H1 (cell line): ENCODE measurements at regions not wholly inside any gene's neighbourhood (a gene's known extent, or its start where the extent isn't known, plus 50 kb on each side); places are given as distances from the start of the nearest gene placed in this dataset.

Experiments used
- CTCF ChIA-PET: fragments of 300-600 bp; sonication (Branson Sonifier 250); formaldehyde crosslinking; loops from one replicate; lab custom pipeline; 2021; ENCODE audit not compliant: partially characterized antibody; lab: Charles Lee
- POLR2A ChIA-PET: fragments of 300-600 bp; sonication (Branson Sonifier 250); formaldehyde crosslinking; loops from one replicate; lab custom pipeline; 2021; ENCODE audit warnings: inconsistent platforms; ENCODE audit not compliant: partially characterized antibody; lab: Charles Lee
- DNase-seq, 2 experiments: peaks; one replicate each; pipeline versions ENCODE4 v3.0.0 to v3.0.0-alpha.2; 2010 to 2022; ENCODE audit warnings: low spot score in 2 of 2, low read depth in 1 of 2, mixed read lengths in 1 of 2
- FAIRE-seq: peaks from 2 replicates; lab custom pipeline; 2011; peaks lifted over from hg19 to GRCh38; lab: Jason Lieb, UNC
- H2AFZ ChIP-seq: 2 replicates; pipeline ENCODE4 v1.8.1; 2012; ENCODE audit warnings: low read length, inconsistent platforms
- H2AK5ac ChIP-seq: 2 replicates; pipeline ENCODE4 v1.6.1; 2013; ENCODE audit warnings: low read depth, low read length
- H2BK120ac ChIP-seq: replicated peaks from 2 replicates; pipeline ENCODE3; 2013; ENCODE audit warnings: low read depth, low read length, inconsistent platforms
- H2BK12ac ChIP-seq: 2 replicates; pipeline ENCODE4 v1.6.1; 2013; ENCODE audit warnings: low read depth, low read length
- H2BK15ac ChIP-seq: 2 replicates; pipeline ENCODE4 v1.6.1; 2013; ENCODE audit warnings: low read length
- H2BK20ac ChIP-seq: 2 replicates; pipeline ENCODE4 v1.6.1; 2013; ENCODE audit warnings: low read length
- H2BK5ac ChIP-seq: 2 replicates; pipeline ENCODE4 v1.6.1; 2013; ENCODE audit warnings: low read depth, low read length
- H3K14ac ChIP-seq: 2 replicates; pipeline ENCODE4 v1.6.1; 2013; ENCODE audit warnings: inconsistent platforms; ENCODE audit not compliant: insufficient read length
- H3K18ac ChIP-seq: 2 replicates; pipeline ENCODE4 v1.6.1; 2013; ENCODE audit warnings: low read length; ENCODE audit errors: extremely low read depth
- H3K23ac ChIP-seq: 2 replicates; pipeline ENCODE4 v1.6.1; 2013; ENCODE audit warnings: inconsistent platforms; ENCODE audit not compliant: insufficient read length
- H3K23me2 ChIP-seq: 2 replicates; pipeline ENCODE4 v1.6.1; 2013; ENCODE audit warnings: low read depth, low read length
- H3K27ac ChIP-seq: 2 replicates; pipeline ENCODE4 v1.6.1; 2011; ENCODE audit warnings: low read depth, low read length, inconsistent platforms
- H3K27me3 ChIP-seq, 4 experiments: replicated peaks in 1 of 4; 1 replicate in 1 of 4; 2 replicates in 3 of 4; pipeline versions ENCODE4 v1.6.1 to v1.8.1; 2011 to 2013; ENCODE audit warnings: low read length in 3 of 4, mild to moderate bottlenecking in 3 of 4, inconsistent platforms in 2 of 4, mixed read lengths in 2 of 4, moderate library complexity in 1 of 4; ENCODE audit not compliant: control insufficient read depth in 3 of 4, insufficient read depth in 3 of 4; ENCODE audit errors: extremely low read depth in 1 of 4
- H3K36me3 ChIP-seq, 4 experiments: 2 replicates each; pipeline versions ENCODE4 v1.6.1 to v1.8.1; 2011 to 2013; ENCODE audit warnings: mild to moderate bottlenecking in 4 of 4, low read length in 3 of 4, moderate library complexity in 2 of 4, control low read depth in 1 of 4, inconsistent platforms in 1 of 4; ENCODE audit not compliant: insufficient read depth in 4 of 4, control insufficient read depth in 2 of 4
- H3K4ac ChIP-seq: replicated peaks from 2 replicates; pipeline ENCODE3; 2013; ENCODE audit warnings: low read length, low read depth, mixed read lengths, inconsistent platforms; ENCODE audit not compliant: insufficient read length
- H3K4me1 ChIP-seq, 4 experiments: replicated peaks in 1 of 4; 1 replicate in 1 of 4; 2 replicates in 3 of 4; pipeline versions ENCODE4 v1.6.1 to v1.8.1; 2011 to 2013; ENCODE audit warnings: low read length in 3 of 4, inconsistent platforms in 2 of 4, mixed read lengths in 1 of 4; ENCODE audit not compliant: insufficient read depth in 4 of 4, control insufficient read depth in 3 of 4
- H3K4me2 ChIP-seq, 2 experiments: 2 replicates each; pipeline versions ENCODE4 v1.6.1 to v1.8.1; 2011 to 2013; ENCODE audit warnings: low read depth in 2 of 2, low read length in 2 of 2, control low read depth in 1 of 2, inconsistent platforms in 1 of 2, mild to moderate bottlenecking in 1 of 2; ENCODE audit not compliant: insufficient read depth in 1 of 2
- H3K4me3 ChIP-seq, 4 experiments: fragments of 200-600, 300-600 bp in 1 of 4; sonication (generic), shearing (Covaris generic), sonication (Bioruptor Twin) in 1 of 4; 2 replicates each; pipeline versions ENCODE4 v1.5.1 to v1.8.1; 2011 to 2016; ENCODE audit warnings: low read length in 4 of 4, low read depth in 3 of 4, control low read depth in 2 of 4, inconsistent platforms in 2 of 4, mild to moderate bottlenecking in 2 of 4, mixed read lengths in 1 of 4, moderate library complexity in 1 of 4; ENCODE audit not compliant: insufficient read depth in 2 of 4; ENCODE audit errors: extremely low read depth in 1 of 4
- H3K56ac ChIP-seq: replicated peaks from 2 replicates; pipeline ENCODE3; 2013; ENCODE audit warnings: low read depth, mild to moderate bottlenecking, mixed read lengths, low read length, inconsistent platforms; ENCODE audit not compliant: insufficient read length
- H3K79me1 ChIP-seq: 2 replicates; pipeline ENCODE4 v1.6.1; 2013; ENCODE audit warnings: low read depth, low read length, control low read depth
- H3K79me2 ChIP-seq, 2 experiments: 2 replicates each; pipeline versions ENCODE4 v1.6.1 to v1.8.1; 2012 to 2013; ENCODE audit warnings: low read length in 2 of 2, mild to moderate bottlenecking in 2 of 2, inconsistent platforms in 1 of 2; ENCODE audit not compliant: insufficient read depth in 2 of 2, control insufficient read depth in 1 of 2
- H3K9ac ChIP-seq, 4 experiments: replicated peaks in 1 of 4; 1 replicate in 1 of 4; 2 replicates in 3 of 4; pipeline versions ENCODE4 v1.6.1 to v1.8.1; 2011 to 2013; ENCODE audit warnings: low read depth in 3 of 4, low read length in 3 of 4, control low read depth in 2 of 4, mild to moderate bottlenecking in 2 of 4, moderate library complexity in 2 of 4, inconsistent platforms in 1 of 4; ENCODE audit errors: extremely low read depth in 1 of 4
- H3K9me3 ChIP-seq, 2 experiments: 2 replicates each; pipeline versions ENCODE4 v1.6.1 to v1.8.1; 2012 to 2013; ENCODE audit warnings: mild to moderate bottlenecking in 2 of 2, moderate library complexity in 2 of 2, control low read depth in 1 of 2, inconsistent platforms in 1 of 2, low read depth in 1 of 2, low read length in 1 of 2, mixed read lengths in 1 of 2; ENCODE audit not compliant: insufficient read depth in 2 of 2
- H4K20me1 ChIP-seq, 2 experiments: replicated peaks in 1 of 2; 2 replicates each; pipeline versions ENCODE3 to v1.8.1; 2011 to 2013; ENCODE audit warnings: inconsistent platforms in 2 of 2, low read length in 2 of 2, mild to moderate bottlenecking in 1 of 2; ENCODE audit not compliant: insufficient read depth in 2 of 2, control insufficient read depth in 1 of 2
- H4K5ac ChIP-seq: 2 replicates; pipeline ENCODE4 v1.6.1; 2013; ENCODE audit warnings: low read length, low read depth, mixed read lengths, inconsistent platforms; ENCODE audit not compliant: insufficient read length
- H4K8ac ChIP-seq: 2 replicates; pipeline ENCODE4 v1.8.0; 2013; ENCODE audit warnings: mild to moderate bottlenecking, moderate library complexity, low read length, inconsistent platforms; ENCODE audit not compliant: insufficient read depth; ENCODE audit errors: extremely low read depth
- H4K91ac ChIP-seq: replicated peaks from 2 replicates; pipeline ENCODE3; 2013; ENCODE audit warnings: low read length, mixed read lengths, inconsistent platforms; ENCODE audit not compliant: insufficient read length
- BACH1 ChIP-seq: IDR thresholded peaks from 2 replicates; pipeline ENCODE4 v1.6.1; 2012; ENCODE audit warnings: low read length, improper control_type of control experiment
- CBX8 ChIP-seq: fragments of 300-800, 300-1000 bp; sonication (generic); IDR thresholded peaks from 2 replicates; pipeline ENCODE4 v1.7.1; 2016; ENCODE audit warnings: low read depth, low read length, borderline replicate concordance
- CEBPB ChIP-seq: IDR thresholded peaks from 2 replicates; pipeline ENCODE4 v1.6.1; 2012; ENCODE audit warnings: low read depth, low read length
- CHD2 ChIP-seq: IDR thresholded peaks from 2 replicates; pipeline ENCODE4 v1.6.1; 2012; ENCODE audit warnings: low read length, improper control_type of control experiment
- GTF2F1 ChIP-seq: IDR thresholded peaks from 2 replicates; pipeline ENCODE4 v1.6.1; 2012; ENCODE audit warnings: low read depth, low read length, improper control_type of control experiment, borderline replicate concordance
- POLR2A ChIP-seq, 2 experiments: IDR thresholded peaks; 1 replicate in 1 of 2; 2 replicates in 1 of 2; pipeline ENCODE4 v1.6.1; 2011; ENCODE audit warnings: low read depth in 2 of 2, low read length in 2 of 2, mild to moderate bottlenecking in 2 of 2; ENCODE audit errors: control extremely low read depth in 1 of 2
- SAP30 ChIP-seq: fragments of 300-600 bp; sonication (generic); IDR thresholded peaks from 2 replicates; pipeline ENCODE4 v1.7.1; 2012; ENCODE audit warnings: low read length, moderate library complexity, mild to moderate bottlenecking, inconsistent platforms; ENCODE audit not compliant: insufficient read depth, insufficient replicate concordance
- SIN3A ChIP-seq, 2 experiments: IDR thresholded peaks in 1 of 2; conservative IDR thresholded peaks in 1 of 2; 2 replicates each; pipeline ENCODE4 v1.6.1; 2011 to 2012; ENCODE audit warnings: low read length in 2 of 2, improper control_type of control experiment in 1 of 2, low read depth in 1 of 2, mild to moderate bottlenecking in 1 of 2
- YY1 ChIP-seq: IDR thresholded peaks from 2 replicates; pipeline ENCODE4 v1.6.1; 2011; ENCODE audit warnings: low read depth, mild to moderate bottlenecking, low read length
- ZNF274 ChIP-seq: IDR thresholded peaks from 2 replicates; pipeline ENCODE4 v1.7.0; 2012; ENCODE audit warnings: low read length, borderline replicate concordance; ENCODE audit errors: extremely low read depth
- WGBS, 2 experiments: shearing (Covaris generic) in 1 of 2; methylation state at CpG; one replicate each; pipeline versions ENCODE4 v1.1.6 to v1.1.7; 2013 to 2015; ENCODE audit warnings: low lambda C conversion rate in 2 of 2, mixed read lengths in 2 of 2, inconsistent platforms in 1 of 2, low coverage in 1 of 2, missing lambda C conversion rate in 1 of 2; ENCODE audit not compliant: insufficient replicate concordance in 2 of 2, insufficient coverage in 1 of 2, insufficient read length in 1 of 2; ENCODE audit errors: extremely low coverage in 1 of 2, missing lambda C conversion rate in 1 of 2; 5-methylcytosine and 5-hydroxymethylcytosine counted together
- TF ChIP-seq, protein P1 (sequence below): IDR thresholded peaks from 2 replicates; pipeline ENCODE4 v1.6.1; 2012; ENCODE audit warnings: inconsistent platforms
- TF ChIP-seq, protein P2 (sequence below): IDR thresholded peaks from 2 replicates; pipeline ENCODE4 v1.6.1; 2011; ENCODE audit warnings: low read depth, mild to moderate bottlenecking, low read length; ENCODE audit not compliant: insufficient read depth

DNA sequence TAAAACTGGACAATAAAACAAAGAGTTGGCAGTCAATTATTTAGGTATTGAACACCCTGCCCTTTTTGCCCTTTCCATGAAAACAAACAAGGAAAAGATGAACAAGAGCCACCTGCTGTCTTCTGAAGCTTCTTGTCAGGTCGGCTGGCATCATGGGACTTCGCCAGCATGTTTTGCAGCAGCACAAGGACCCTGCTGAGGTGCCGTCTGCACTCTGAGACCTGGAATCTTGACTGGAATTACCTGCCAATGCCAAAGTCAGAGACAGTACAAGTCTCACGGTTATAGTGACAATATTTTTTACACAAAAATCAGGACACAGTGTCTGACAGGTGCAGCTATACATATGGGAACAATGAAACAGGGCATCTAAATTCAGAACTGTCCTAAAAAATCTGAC lies 284.5 kb downstream of the GASK1B start:
- CTCF ChIA-PET = interaction anchor here (0.9 kb wide), 1 partner anchor 99 kb away, joined by 3 read pairs; no protein-coding TSS in a partner anchor
- 89% methylated on average over 4 of the region's 4 CpGs; no CpG with 5 or more reads in 1 of the 2 experiments for WGBS, 2 experiments

More for the DNA sequence above, 284.5 kb downstream of the GASK1B start:
- Histone ChIP-seq H3K18ac (no peak overlapping the region), H3K79me1 (no peaks in the 10 kb centered on the region), H3K9ac (no peak overlapping the region), H3K27ac (no peak overlapping the region), H3K79me2 (no peaks in the 10 kb centered on the region), H2BK15ac (no peak overlapping the region), H3K4me2 (no peak overlapping the region), H2BK5ac (no peak overlapping the region), H3K9me3 (no peaks in the 10 kb centered on the region), H2AK5ac (no peak overlapping the region), H4K5ac (no peak overlapping the region), H3K14ac (no peak overlapping the region), H3K27me3 (peaks cover 0 to 1% (median 0%) of the 10 kb centered on the region in 4 experiments; a peak in 1 of 7 replicates), H2BK12ac (no peak overlapping the region), H3K36me3 (no peaks in the 10 kb centered on the region), H3K4me1 (no peaks in the 10 kb centered on the region; a peak in 1 of 7 replicates), H3K23me2 (no peaks in the 10 kb centered on the region), H3K4ac (no peak overlapping the region), H2BK20ac (no peak overlapping the region), H2BK120ac (no peak overlapping the region), H3K4me3 (no peak overlapping the region), H4K8ac (no peak overlapping the region), H4K91ac (no peak overlapping the region), H2AFZ (no peak overlapping the region), H3K56ac (no peak overlapping the region), H3K23ac (no peak overlapping the region), H4K20me1 (no peaks in the 10 kb centered on the region)
- DNase-seq = no peak
- FAIRE-seq = no peak
- TF ChIP-seq GTF2F1 (no peak), CEBPB (no peak), BACH1 (no peak), CHD2 (no peak), SAP30 (no peak), ZNF274 (no peak), YY1 (no peak), CBX8 (no peak), SIN3A (conservative IDR thresholded peaks at IDR 0.05 in 1 of 2, IDR thresholded peaks at IDR 0.05 in 1 of 2; ENCODE audit: low read depth in 1 of 2, low read length in 2 of 2) (no peak), POLR2A (IDR thresholded peaks at IDR 0.05; ENCODE audit: control extremely low read depth in 1 of 2, low read depth in 2 of 2, low read length in 2 of 2) (no peak)
- TF ChIP-seq, protein P1, sequence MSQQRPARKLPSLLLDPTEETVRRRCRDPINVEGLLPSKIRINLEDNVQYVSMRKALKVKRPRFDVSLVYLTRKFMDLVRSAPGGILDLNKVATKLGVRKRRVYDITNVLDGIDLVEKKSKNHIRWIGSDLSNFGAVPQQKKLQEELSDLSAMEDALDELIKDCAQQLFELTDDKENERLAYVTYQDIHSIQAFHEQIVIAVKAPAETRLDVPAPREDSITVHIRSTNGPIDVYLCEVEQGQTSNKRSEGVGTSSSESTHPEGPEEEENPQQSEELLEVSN = no peak
- TF ChIP-seq, protein P2, sequence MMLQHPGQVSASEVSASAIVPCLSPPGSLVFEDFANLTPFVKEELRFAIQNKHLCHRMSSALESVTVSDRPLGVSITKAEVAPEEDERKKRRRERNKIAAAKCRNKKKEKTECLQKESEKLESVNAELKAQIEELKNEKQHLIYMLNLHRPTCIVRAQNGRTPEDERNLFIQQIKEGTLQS = no peak
- POLR2A ChIA-PET = no interaction called here
